ENCODE measurements at regions not wholly inside any gene's neighbourhood (a gene's known extent, or its start where the extent isn't known, plus 50 kb on each side); places are given as distances from the start of the nearest gene placed in this dataset.

DNA sequence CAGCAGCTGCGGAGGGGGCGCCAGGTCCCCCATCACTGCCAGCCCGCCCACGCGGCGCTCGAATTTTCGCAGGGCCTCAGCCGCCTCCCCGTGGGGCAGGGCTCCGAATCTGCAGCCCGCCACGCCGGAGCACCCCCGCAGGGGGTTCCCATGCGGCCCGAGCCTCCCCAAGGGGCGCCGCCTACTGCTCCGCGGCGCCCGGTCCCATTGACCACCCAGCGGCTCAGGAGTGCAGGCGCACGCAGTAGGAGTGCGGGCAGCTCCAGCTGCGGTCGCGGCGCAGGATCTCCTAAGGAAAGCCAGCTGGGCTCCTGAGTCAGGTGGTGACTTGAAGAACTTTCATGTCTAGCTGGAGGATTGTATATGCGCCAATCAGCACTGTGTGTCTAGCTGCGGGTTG is 155.3 kb upstream of the RREB1 start:
- TF ChIP-seq CTCF (IDR thresholded peaks at IDR 0.05): no peak
- TF ChIP-seq EZH2 (IDR thresholded peaks at IDR 0.05): no peak
- TF ChIP-seq EZH2phosphoT487 (IDR thresholded peaks at IDR 0.05): no peak

Measured in neural progenitor cell (in vitro differentiated cells).